HL-60 (cell line): ENCODE measurements at regions not wholly inside any gene's neighbourhood (a gene's known extent, or its start where the extent isn't known, plus 50 kb on each side); places are given as distances from the start of the nearest gene placed in this dataset.

Source experiments
- POLR2AphosphoS5 ChIP-seq: IDR thresholded peaks from 2 replicates; pipeline ENCODE4 v1.6.1; 2012; ENCODE audit warnings: low read depth
- REST ChIP-seq: IDR thresholded peaks from 2 replicates; pipeline ENCODE4 v1.6.1; 2012; ENCODE audit warnings: low read depth; ENCODE audit not compliant: insufficient replicate concordance

GRCh38 chr1:101704895-101705294, 291.8 kb downstream of the OLFM3 start:
- TF ChIP-seq REST (no peak), POLR2AphosphoS5 (no peak)
